ENCODE measurements at regions not wholly inside any gene's neighbourhood (a gene's known extent, or its start where the extent isn't known, plus 50 kb on each side); places are given as distances from the start of the nearest gene placed in this dataset.

DNA sequence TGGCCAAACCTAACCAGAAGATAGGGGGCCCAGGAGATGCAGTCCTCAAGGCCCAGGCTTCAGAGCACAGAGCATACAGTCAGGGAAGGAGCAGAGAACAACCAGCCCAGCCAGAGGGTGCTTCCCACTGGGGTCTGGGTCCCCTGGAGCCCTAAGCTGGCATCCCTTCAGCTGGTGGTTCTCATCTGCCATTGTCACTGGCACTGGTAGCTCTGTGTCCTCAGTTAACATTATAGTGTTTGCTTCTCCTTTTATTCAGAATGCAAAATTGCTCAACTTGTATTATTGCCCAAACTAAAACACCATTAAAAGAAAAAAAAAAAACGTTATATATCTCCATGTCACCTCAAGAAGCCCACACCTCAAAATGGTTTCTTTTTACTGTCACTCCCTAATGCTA lies 219.2 kb downstream of the ENC1 start:
- no peak for DNase-seq

DNA sequence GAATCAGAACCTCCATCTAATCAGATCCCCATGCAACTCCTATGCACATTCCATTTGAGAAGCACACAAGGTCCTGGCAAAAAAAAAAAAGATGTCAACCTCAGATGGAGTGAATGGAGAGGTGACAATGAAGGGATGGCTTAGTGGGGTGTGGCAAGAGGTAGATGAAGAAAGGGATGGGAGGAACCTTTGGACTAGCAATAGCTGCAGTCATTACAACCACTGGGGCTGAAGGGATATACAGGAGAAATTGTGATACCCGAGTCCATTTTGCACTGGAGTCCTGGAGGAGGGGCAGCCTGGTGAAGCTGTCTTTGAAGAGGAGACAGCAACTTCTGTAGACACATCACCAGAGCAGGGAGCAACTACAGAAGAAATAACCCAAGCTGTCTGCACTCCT lies 219.6 kb downstream of the ENC1 start:
- DNase-seq: no peak

GRCh38 chr5:74420220-74420619 lies 220.3 kb downstream of the ENC1 start:
- DNase-seq: no peak

DNA sequence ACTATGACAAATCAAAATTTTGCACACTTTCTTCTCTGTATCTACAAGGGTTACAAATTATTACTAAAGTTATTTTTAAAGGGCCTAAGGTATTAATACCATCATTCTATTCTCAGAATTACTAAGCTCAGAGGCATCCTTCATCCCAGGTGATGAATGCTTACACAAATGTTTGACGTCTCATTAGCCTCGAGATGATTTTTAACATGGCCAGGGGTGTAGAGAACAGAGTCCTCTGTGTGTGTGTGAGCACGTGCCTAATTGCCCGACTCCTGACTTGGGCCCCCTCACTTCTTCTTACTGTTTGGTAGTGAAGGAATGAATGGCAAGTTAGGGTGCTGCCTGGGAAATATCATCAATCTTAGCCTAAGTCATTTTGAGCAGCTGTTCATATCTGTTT lies 221.1 kb downstream of the ENC1 start:
- no peak for DNase-seq

GRCh38 chr5:74418709-74419108 lies 221.8 kb downstream of the ENC1 start:
- DNase-seq: no peak

DNA sequence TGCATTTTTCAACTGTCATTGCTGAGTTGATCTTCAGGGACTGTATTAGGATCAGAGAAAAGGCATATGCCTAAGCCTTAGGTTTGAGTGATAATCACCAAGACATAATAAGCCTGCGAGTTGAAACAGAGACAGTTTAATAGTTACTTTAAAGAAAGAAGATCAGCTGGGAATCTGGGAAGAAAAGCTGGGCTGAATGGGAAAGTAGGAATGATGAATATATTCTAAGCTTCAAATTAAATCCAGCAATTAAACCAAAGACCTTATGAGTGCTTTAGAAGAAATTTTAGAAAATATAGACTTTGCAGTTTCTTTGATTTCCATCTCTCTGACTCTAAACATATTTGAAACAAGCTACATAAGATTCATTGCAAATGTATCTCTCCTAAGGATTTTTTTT lies 222.3 kb downstream of the ENC1 start:
- no peak for DNase-seq

- peak in 1 of 2 donors; percentile 99 for DNase-seq
Observed at GRCh38 chr5:74415695-74416102, 224.8 kb downstream of the ENC1 start.

DNA sequence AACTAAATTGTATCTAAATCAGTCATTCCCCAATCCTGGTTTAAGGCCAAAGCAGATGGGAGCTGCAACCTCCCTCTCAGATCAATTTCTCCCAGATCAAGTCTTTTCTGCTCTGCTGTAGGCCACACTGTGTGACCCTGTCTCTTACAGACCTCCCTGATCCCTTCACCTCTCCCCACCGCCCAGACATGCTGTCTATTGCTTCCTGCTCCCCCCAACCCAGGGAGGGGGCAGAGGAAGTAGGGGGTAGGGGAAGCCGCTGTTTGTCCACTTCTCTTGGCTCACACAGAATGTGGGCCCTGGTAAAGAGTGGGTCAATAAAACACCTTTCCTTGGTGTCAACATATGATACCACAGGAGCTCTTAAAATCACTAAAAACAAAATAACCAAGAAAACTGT lies 226.3 kb downstream of the ENC1 start:
- no peak for DNase-seq

GRCh38 chr5:74413403-74414048 lies 227.0 kb downstream of the ENC1 start:
- DNase-seq: no peak

DNA sequence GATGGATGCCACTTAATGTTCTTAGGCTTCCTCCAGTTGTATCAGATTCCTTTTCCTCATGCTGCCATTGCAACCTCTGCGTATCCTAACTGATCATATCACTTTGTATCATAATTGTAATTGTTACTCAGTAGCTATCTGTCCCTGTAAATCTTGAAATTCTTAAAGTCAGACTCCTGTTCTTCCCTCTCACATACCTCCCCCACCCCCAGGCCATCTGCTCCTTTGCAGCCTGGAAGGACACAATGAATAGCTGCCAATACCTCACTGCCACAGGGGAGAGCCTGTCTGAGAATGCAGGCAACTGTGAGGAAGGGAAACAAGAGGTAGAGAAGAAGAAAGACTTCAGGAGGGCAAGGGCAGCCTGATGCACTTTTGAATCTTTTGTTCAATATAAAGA lies 228.5 kb downstream of the ENC1 start:
- no peak for DNase-seq

- DNase-seq: no peak
Observed at GRCh38 chr5:74409712-74410111, 230.8 kb downstream of the ENC1 start.

DNA sequence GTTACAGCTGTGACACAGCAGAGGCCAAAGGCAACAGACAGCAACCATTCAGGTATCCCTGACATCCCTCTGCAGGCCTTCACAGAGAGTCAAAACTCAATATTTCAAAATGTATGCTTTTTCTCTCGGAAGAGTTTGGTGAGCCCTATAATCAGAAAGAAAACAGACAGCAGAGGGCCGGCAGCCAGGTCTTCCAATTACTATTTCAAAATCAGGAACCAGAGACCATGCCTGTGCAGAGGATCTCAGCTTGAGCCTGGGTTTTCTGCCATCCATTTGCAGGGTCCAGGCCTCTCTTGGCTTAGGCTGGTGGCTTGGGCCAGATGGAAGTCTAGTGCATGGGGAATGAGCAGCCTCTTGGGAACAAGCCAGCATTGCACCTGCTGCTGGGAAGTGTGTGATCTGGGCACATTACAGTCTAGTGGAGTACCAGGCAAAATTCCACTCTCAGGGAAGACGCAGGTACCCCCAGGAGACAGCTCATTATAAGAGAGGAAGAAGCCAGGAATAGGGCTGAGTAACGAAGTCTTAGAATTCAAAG lies 231.3 kb downstream of the ENC1 start:
- DNase-seq: no peak

- DNase-seq: peak in 1 of 2 donors; percentile 40
Observed at GRCh38 chr5:74408150-74409043, 232.1 kb downstream of the ENC1 start.

- DNase-seq: no peak
Observed at GRCh38 chr5:74407701-74408100, 232.8 kb downstream of the ENC1 start.

DNA sequence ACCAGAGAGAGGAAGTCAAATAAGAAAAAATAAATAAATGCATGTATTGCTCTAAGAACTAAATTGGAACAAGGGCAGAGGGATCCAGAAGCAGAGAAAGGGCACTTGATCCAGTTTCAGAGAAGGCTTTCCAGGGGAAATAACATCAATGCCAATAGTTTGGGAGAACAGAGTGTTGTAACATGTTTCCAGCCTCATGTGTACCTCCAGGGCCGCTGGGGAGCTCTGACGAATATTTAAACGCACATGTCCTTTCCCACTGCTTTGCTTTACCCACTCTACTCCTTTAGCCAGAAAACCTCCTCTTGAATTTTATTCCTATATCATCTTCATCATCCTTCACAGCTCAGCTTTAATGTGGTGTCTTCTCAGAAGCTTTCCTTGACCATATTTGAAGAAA lies 233.7 kb downstream of the ENC1 start:
- DNase-seq: no peak

GRCh38 chr5:74405593-74405992 lies 234.9 kb downstream of the ENC1 start:
- DNase-seq: no peak

GRCh38 chr5:74404574-74405508 lies 235.7 kb downstream of the ENC1 start:
- no peak for DNase-seq

DNA sequence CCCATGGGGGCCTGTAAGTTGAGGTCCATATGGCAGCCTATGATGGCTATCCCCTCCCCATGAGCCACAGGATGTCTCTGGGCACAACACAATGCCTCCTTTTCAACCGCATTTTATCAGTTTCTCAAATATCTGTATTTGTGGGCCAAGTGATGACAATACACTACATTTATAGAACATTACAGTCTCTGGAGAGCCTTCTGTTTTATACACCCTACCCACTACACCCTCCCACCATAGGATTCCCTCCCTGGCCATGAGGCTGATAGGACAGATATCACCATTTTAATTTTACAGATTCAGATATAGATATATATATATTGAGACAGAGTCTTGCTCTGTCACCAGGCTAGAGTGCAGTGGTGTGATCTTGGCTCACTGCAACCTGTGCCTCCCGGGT lies 236.8 kb downstream of the ENC1 start:
- DNase-seq: no peak

- no peak for DNase-seq
Observed at GRCh38 chr5:74402553-74402952, 238.0 kb downstream of the ENC1 start.

DNA sequence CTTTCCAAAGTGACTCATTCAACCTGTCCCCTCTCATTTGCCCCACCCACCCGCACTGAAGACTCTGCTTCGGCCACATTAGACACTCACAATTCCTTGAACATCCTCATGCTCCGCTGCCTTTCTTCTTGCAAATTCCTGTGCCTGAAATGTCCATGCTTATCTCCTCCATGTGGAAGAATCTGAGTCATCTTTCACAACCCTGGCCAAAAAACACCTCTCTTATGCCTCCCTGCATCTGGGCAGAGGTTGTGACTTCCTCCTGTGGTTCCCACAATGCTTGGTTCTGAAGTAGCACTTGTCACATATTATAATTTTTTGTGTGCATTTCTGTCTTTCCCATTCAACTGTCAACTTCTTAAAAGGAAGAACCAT lies 238.6 kb downstream of the ENC1 start:
- DNase-seq: no peak

DNA sequence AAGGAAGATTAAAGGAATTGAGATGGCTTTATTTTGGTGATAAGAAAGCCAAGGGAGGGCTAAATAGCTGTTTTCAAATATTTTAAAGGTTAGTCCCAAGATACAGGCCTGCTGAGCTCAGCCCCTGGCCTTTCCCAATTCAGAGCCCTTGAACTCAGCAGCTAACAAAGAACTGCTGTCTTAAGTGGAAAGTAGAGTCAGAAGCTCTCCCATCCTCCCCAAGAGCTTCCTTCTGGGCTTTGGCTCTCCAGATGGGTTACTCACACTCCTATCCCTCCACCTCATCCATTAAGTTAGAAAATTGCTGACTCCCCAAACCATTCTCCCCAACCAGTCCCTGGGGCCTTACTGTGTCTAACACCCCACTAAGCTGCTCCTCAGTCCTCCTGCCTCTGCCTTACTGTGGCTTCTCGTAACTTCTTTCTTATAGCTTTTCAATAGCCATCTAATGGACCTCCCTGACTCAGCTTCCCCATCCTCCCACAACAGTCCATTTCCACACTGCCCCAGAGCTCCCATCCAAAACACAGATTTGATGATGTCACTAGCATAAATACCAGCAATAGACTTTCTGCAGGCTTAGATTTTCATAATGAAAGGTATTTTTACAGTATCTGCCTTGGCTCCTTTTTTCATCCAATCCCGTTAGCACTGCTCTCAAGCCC lies 239.1 kb downstream of the ENC1 start:
- no peak for DNase-seq

DNA sequence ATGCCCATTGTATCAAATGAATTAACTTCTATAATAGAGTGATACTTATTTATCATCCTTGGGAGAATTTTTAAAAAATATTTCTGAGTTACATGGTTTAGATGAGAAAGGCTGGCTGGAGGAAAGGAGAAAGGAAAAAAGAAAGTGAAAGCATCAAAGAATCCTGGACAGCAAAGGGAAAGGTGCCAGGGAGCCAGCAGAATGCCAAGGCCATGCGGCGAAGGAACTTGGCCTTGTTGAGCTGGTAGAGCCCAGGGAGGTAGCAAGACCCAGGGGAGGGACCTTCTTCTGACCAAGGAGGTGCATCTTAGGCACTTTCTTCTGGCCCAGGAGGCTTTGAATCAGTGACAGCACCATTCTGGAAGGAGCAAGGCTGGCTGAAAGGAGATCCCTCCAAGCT lies 240.5 kb downstream of the ENC1 start:
- DNase-seq: no peak
